BJ (cell line): ENCODE measurements at regions not wholly inside any gene's neighbourhood (a gene's known extent, or its start where the extent isn't known, plus 50 kb on each side); places are given as distances from the start of the nearest gene placed in this dataset. TPM values are rescaled to one million over a fixed set of nuclear protein-coding genes. Genes with fewer than 3 reads are reported as not detected.

Experiments used
- CTCF ChIA-PET: fragments of 350-600 bp; formaldehyde crosslinking; extraction: SDS; loops from one replicate; lab custom pipeline; 2021; ENCODE audit warnings: antibody characterized with exemption, inconsistent platforms; lab: Yijun Ruan, JAX
- POLR2A ChIA-PET: fragments of 300-600 bp; sonication (Branson Sonifier 250); formaldehyde crosslinking; extraction: SDS; loops from one replicate; lab custom pipeline; 2021; ENCODE audit warnings: antibody characterized with exemption; lab: Charles Lee
- DNase-seq: peaks from one replicate; pipeline ENCODE4 v3.0.0-alpha.2; 2011; ENCODE audit warnings: low read depth
- H3K27me3 ChIP-seq: 2 replicates; pipeline ENCODE4 v1.6.0; 2011; ENCODE audit warnings: low read length; ENCODE audit not compliant: control insufficient read depth, insufficient read depth
- H3K36me3 ChIP-seq: 2 replicates; pipeline ENCODE4 v1.5.1; 2011; ENCODE audit warnings: low read length; ENCODE audit not compliant: control insufficient read depth, insufficient read depth
- H3K4me3 ChIP-seq: 2 replicates; pipeline ENCODE4 v1.5.1; 2011; ENCODE audit warnings: low read depth, mild to moderate bottlenecking, control low read depth, low read length
- CTCF ChIP-seq: IDR thresholded peaks from 2 replicates; pipeline ENCODE4 v1.5.1; 2011; ENCODE audit warnings: low read depth, mild to moderate bottlenecking, control low read depth, inconsistent platforms, low read length, moderate library complexity; ENCODE audit not compliant: insufficient read depth
- small RNA-seq: library from RNA; depleted of rRNA; stranded (forward); fragments of <200 nt; gene quantifications from one replicate; pipeline ENCODE3, GENCODE V24; 2012; ENCODE audit warnings: low replicate concordance, low read depth; ENCODE audit not compliant: insufficient read length

GRCh38 chr2:60699617-60700016, 56.5 kb upstream of the PAPOLG start:
- TF ChIP-seq CTCF = no peak
- ChIA-PET POLR2A (no interaction called here), CTCF (no interaction called here)
- H3K27me3 ChIP-seq = no peaks in the 10 kb centered on the region
- H3K4me3 ChIP-seq = no peak overlapping the region
- DNase-seq = no peak
- H3K36me3 ChIP-seq = no peaks in the 10 kb centered on the region

- Histone ChIP-seq H3K27me3 (no peaks in the 10 kb centered on the region), H3K36me3 (no peaks in the 10 kb centered on the region), H3K4me3 (no peak overlapping the region)
- CTCF ChIA-PET = interaction anchor here (1.0 to 8.4 kb wide), 3 partner anchors 12 to 293 kb away, joined by 3 to 92 read pairs (median 7); no protein-coding TSS in a partner anchor
- POLR2A ChIA-PET = interaction anchor here (0.7 kb wide), 1 partner anchor 17 kb away, joined by 3 read pairs; no protein-coding TSS in a partner anchor
- TF ChIP-seq CTCF = no peak
- DNase-seq = no peak
Measured at GRCh38 chr2:60706021-60706420, 50.0 kb upstream of the PAPOLG start.

Small RNA genes lying in the stretch of these regions (small RNA-seq; reads per million reads assigned to genes)
- gene RN7SL361P = not detected
